H1 (cell line): ENCODE measurements at regions not wholly inside any gene's neighbourhood (a gene's known extent, or its start where the extent isn't known, plus 50 kb on each side); places are given as distances from the start of the nearest gene placed in this dataset.

Experiments
- KDM1A ChIP-seq: fragments of 200-600, 300-600 bp; sonication (generic); IDR thresholded peaks from 2 replicates; pipeline ENCODE4 v1.7.1; 2016; ENCODE audit warnings: mild to moderate bottlenecking, low read length, borderline replicate concordance
- KDM4A ChIP-seq: IDR thresholded peaks from one replicate; pipeline ENCODE4 v1.7.1; 2012; ENCODE audit warnings: low read depth, mild to moderate bottlenecking, moderate library complexity, low read length, inconsistent platforms; ENCODE audit not compliant: severe bottlenecking
- SP1 ChIP-seq: IDR thresholded peaks from 2 replicates; pipeline ENCODE4 v1.6.1; 2011; ENCODE audit warnings: low read depth, low read length
- TAF1 ChIP-seq: IDR thresholded peaks from 2 replicates; pipeline ENCODE4 v1.6.1; 2011; ENCODE audit warnings: mild to moderate bottlenecking, low read depth, low read length
- TCF12 ChIP-seq: IDR thresholded peaks from 2 replicates; pipeline ENCODE4 v1.6.1; 2011; ENCODE audit warnings: low read depth, mild to moderate bottlenecking, low read length
- TF ChIP-seq, protein P1 (sequence below): IDR thresholded peaks from 2 replicates; pipeline ENCODE4 v1.6.1; 2011; ENCODE audit warnings: low read depth, mild to moderate bottlenecking, low read length; ENCODE audit not compliant: insufficient read depth

DNA sequence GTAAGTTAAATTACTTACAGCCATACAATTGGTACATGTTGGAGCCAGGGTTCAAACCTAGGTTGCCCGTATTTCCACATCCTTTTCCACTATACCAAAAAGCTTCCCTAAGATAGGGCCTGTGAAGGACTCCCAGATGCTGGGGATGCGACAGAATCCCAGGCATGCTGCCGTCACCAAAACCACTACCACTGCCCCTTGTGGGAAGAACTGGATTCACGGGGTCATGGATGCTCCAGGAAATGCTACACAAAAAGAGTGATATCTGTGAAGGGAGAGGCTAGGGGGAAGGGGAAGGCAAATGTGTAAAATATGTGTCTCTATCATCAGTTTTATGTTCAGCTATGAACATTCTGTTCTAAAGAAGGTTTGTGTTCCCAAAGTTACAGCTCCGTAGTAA lies 133.9 kb upstream of the IVNS1ABP start (continued):
- TF ChIP-seq, protein P1, sequence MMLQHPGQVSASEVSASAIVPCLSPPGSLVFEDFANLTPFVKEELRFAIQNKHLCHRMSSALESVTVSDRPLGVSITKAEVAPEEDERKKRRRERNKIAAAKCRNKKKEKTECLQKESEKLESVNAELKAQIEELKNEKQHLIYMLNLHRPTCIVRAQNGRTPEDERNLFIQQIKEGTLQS: no peak
- TF ChIP-seq KDM4A (no peak), KDM1A (no peak), TAF1 (no peak), TCF12 (no peak), SP1 (no peak)
